Mesothelial cell of epicardium (in vitro differentiated cells): ENCODE measurements at regions not wholly inside any gene's neighbourhood (a gene's known extent, or its start where the extent isn't known, plus 50 kb on each side); places are given as distances from the start of the nearest gene placed in this dataset.

Experiments
- DNase-seq, 2 experiments: peaks; one replicate each; pipeline ENCODE4 v3.0.0; 2021; ENCODE audit warnings: low spot score in 2 of 2; ENCODE audit not compliant: unreplicated experiment in 2 of 2
- H3K27ac Mint-ChIP-seq: 2 replicates; pipeline ENCODE4 v1.8.0; 2021; ENCODE audit warnings: mixed read lengths
- H3K27me3 Mint-ChIP-seq: 2 replicates; pipeline ENCODE4 v1.8.0; 2021; ENCODE audit warnings: low read depth, mixed read lengths
- H3K36me3 Mint-ChIP-seq: 2 replicates; pipeline ENCODE4 v1.8.0; 2021; ENCODE audit warnings: mixed read lengths
- H3K4me1 Mint-ChIP-seq: 2 replicates; pipeline ENCODE4 v1.8.0; 2021; ENCODE audit warnings: mixed read lengths
- H3K4me3 Mint-ChIP-seq: 2 replicates; pipeline ENCODE4 v1.8.0; 2021; ENCODE audit warnings: mild to moderate bottlenecking, moderate library complexity, mixed read lengths
- H3K9me3 Mint-ChIP-seq: 2 replicates; pipeline ENCODE4 v1.8.0; 2021; ENCODE audit warnings: mixed read lengths
- TF ChIP-seq, protein P1 (sequence below): fragments of 200-600 bp; sonication (generic); IDR thresholded peaks from one replicate; pipeline ENCODE4 v1.5.0; 2021; ENCODE audit warnings: antibody characterized with exemption; ENCODE audit not compliant: unreplicated experiment

DNA sequence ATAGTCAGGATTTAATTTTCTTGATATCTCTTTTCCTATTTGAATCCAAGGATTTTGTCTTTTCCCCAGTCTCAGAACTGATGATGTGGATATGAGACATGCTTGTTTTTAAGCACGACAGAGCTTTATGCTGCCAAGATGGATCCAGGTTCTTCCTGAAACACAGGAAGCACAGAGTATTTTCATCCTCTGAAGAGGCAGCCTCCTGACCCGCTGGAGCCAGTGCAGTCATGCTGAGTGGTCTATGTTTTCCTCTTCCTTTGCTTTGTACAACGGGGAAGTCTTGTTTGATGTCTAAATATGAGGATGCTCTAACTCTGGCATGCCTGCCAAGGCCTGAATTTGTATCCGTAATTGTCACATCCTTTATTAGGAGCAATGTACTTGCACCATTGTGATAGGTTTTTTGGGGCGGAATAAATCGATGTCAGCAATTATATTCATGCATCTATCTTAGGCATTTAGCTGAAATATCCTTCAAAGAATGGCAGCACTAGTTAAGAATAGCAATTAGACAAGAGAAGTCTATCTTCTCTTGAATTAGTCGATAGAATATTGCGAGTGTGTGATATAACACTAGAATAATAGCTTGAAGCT is 407.1 kb upstream of the JAG1 start:
- no peak for DNase-seq
- Mint-ChIP-seq H3K4me3 (no peak overlapping the region), H3K4me1 (no peaks in the 10 kb centered on the region), H3K36me3 (no peaks in the 10 kb centered on the region), H3K9me3 (no peaks in the 10 kb centered on the region), H3K27ac (no peak overlapping the region), H3K27me3 (peaks cover 7% of the 10 kb centered on the region)
- TF ChIP-seq, protein P1, sequence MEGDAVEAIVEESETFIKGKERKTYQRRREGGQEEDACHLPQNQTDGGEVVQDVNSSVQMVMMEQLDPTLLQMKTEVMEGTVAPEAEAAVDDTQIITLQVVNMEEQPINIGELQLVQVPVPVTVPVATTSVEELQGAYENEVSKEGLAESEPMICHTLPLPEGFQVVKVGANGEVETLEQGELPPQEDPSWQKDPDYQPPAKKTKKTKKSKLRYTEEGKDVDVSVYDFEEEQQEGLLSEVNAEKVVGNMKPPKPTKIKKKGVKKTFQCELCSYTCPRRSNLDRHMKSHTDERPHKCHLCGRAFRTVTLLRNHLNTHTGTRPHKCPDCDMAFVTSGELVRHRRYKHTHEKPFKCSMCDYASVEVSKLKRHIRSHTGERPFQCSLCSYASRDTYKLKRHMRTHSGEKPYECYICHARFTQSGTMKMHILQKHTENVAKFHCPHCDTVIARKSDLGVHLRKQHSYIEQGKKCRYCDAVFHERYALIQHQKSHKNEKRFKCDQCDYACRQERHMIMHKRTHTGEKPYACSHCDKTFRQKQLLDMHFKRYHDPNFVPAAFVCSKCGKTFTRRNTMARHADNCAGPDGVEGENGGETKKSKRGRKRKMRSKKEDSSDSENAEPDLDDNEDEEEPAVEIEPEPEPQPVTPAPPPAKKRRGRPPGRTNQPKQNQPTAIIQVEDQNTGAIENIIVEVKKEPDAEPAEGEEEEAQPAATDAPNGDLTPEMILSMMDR = no peak

DNA sequence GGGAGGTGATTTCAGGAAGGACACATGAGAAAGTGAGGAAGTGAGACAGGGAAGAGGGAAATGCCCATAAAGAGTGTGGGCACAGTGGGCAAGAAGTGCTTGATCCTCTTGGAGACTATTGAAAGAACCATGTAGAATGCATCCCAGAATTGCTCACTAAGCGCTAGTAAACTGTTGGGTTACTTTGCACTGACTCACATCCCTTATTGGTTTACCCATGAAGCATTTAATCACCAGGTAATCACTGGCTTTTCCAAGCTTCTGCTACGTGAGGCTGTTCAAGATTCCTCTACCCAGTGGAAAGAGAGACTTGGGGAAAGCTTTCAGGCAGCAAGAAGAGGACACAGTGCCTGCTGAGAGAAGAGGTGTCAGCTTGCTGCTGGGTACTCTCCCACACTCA is 410.0 kb upstream of the JAG1 start:
- DNase-seq = no peak
- no peak overlapping the region for H3K27ac Mint-ChIP-seq
- H3K36me3 Mint-ChIP-seq = no peaks in the 10 kb centered on the region
- peaks cover 7% of the 10 kb centered on the region for H3K27me3 Mint-ChIP-seq
- peaks cover 10% of the 10 kb centered on the region for H3K9me3 Mint-ChIP-seq
- TF ChIP-seq, protein P1 = no peak
- no peaks in the 10 kb centered on the region for H3K4me1 Mint-ChIP-seq
- no peak overlapping the region for H3K4me3 Mint-ChIP-seq

DNA sequence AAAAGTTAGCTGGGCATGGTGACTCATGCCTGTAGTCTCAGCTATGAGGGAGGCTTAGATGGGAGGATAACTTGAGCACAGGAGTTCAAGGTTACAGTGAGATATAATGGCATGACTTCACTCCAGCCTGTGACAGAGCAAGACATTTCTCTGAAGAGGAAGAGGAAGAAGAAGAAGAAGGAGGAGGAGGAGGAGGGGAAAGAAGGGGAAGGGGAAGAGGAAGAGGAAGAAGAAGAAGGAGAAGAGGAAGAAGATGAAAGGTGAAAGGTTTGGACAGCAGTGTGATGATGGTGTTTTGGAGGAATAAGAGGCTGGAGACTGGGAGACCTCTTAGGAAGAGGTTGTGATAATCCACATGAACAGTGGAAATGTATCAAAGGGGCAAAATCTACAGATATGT is 410.7 kb upstream of the JAG1 start:
- Mint-ChIP-seq H3K4me3 (no peak overlapping the region), H3K27me3 (peaks cover 7% of the 10 kb centered on the region), H3K4me1 (no peaks in the 10 kb centered on the region), H3K36me3 (no peaks in the 10 kb centered on the region), H3K9me3 (peaks cover 10% of the 10 kb centered on the region), H3K27ac (no peak overlapping the region)
- no peak for DNase-seq
- TF ChIP-seq, protein P1 = no peak

DNA sequence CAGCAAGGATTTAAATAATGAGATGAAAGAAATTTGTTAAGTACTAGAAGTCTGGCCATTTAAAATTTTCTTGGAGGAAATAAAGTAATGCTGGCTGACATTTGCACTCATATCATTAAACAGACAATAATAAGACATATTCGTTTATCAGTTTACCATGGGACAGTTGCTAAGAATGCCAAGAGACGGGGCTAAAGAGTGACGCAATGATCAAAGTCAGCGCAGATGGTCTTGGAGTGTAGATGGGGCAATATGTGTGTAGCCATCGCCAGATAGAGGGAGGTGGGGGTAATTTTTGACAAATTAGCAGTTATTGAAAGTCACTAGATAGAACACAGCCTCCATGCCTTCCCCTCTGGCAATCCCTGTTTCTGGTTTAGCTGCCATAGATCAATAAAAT is 413.2 kb upstream of the JAG1 start:
- peaks cover 10% of the 10 kb centered on the region for H3K9me3 Mint-ChIP-seq
- H3K36me3 Mint-ChIP-seq = no peaks in the 10 kb centered on the region
- H3K4me1 Mint-ChIP-seq = no peaks in the 10 kb centered on the region
- no peak overlapping the region for H3K27ac Mint-ChIP-seq
- H3K4me3 Mint-ChIP-seq = no peak overlapping the region
- no peak for DNase-seq
- TF ChIP-seq, protein P1 = no peak
- H3K27me3 Mint-ChIP-seq = peaks cover 4% of the 10 kb centered on the region

DNA sequence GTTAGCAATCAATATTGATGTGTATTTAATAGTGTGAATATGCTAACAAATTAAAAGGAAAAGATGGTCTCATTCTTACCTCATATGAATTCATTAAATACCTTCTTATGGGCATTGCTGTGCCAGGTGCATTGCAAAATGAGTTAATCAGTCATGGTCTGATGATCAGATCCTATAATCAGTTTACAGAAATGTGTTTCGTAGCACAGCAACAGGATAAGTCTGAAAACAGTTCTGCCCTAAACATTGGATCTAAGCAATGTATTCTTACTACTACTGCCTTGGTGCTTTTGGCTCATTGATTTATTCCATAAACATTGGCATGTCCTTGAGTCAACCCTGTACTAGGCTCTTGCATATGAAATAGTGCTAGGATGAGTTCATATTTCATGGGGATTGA is 417.0 kb upstream of the JAG1 start:
- no peaks in the 10 kb centered on the region for H3K4me1 Mint-ChIP-seq
- no peaks in the 10 kb centered on the region for H3K27me3 Mint-ChIP-seq
- peaks cover 10% of the 10 kb centered on the region for H3K9me3 Mint-ChIP-seq
- TF ChIP-seq, protein P1 = no peak
- no peak overlapping the region for H3K27ac Mint-ChIP-seq
- no peaks in the 10 kb centered on the region for H3K36me3 Mint-ChIP-seq
- DNase-seq = no peak
- H3K4me3 Mint-ChIP-seq = no peak overlapping the region

DNA sequence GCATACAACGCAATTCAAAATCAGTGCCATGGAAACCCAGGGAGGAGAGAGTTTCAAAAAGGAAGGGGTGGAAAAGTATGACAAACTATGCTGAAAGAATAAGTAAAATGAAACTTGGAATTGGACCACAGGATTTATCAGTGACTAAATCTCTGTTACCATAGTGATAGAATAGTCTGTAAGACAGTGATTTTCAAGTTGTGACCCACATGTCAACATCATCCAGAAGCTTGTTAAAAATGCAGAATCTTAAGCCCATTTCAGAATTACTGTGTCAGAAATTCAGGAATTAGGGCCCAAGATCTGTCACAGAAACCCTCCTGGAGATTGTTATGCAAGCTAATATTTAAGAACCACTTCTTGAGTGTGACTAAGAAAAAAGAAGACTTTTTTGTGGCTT is 417.7 kb upstream of the JAG1 start:
- Mint-ChIP-seq H3K27me3 (peaks cover 2% of the 10 kb centered on the region), H3K9me3 (peaks cover 10% of the 10 kb centered on the region), H3K36me3 (no peaks in the 10 kb centered on the region), H3K27ac (no peak overlapping the region), H3K4me1 (no peaks in the 10 kb centered on the region), H3K4me3 (no peak overlapping the region)
- TF ChIP-seq, protein P1 = no peak
- no peak for DNase-seq
